Stimulated activated CD4-positive, alpha-beta T cell treated with anti-CD3 and anti-CD28 coated beads, Interleukin-12 subunit alpha, Interleukin-12 subunit beta, amount 100 ng/mL, for 24 hours (primary cell): ENCODE measurements at regions not wholly inside any gene's neighbourhood (a gene's known extent, or its start where the extent isn't known, plus 50 kb on each side); places are given as distances from the start of the nearest gene placed in this dataset.

Source experiments
- DNase-seq, 2 experiments: peaks; one replicate each; pipeline ENCODE4 v3.0.0-alpha.2; 2020; ENCODE audit warnings: low read depth in 2 of 2

DNA sequence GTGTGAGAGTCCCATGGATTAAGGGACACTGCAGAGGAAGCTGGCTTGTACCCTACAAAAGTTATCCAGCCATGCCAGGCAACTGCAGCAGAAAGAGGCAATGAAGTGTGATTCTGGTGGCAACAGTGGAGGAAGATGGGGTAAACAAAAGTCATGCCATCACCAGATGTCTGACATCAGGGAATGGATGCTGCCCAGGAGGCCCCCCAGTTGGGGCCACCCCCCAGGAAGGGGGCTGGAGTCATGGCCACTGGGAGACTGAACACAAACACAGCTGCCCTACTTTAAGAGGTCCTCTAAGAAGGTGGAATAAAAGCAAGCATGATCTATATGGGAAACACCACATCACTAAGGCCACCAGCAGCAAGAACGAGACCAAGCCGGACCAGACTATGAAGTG is 235.3 kb downstream of the KLF12 start:
- DNase-seq: no peak

DNA sequence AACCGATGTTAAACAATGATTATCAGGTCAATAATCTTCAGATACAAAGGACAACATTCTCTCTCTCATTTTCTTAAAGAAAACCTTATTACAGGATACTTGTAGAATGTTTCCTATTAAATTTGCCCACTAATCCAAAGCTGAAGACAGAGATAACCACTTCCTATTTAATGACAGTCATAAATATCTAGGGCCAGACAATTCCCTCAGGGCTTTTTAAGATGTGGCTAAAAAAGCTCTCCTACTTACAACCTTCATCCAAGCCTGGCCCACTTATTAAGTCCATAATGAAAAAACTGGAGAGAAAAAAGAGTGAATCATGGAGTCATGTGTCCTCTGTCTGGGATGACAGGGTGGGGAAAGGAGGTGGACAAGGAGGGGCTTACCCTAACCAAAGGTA is 235.9 kb downstream of the KLF12 start:
- DNase-seq: no peak

DNA sequence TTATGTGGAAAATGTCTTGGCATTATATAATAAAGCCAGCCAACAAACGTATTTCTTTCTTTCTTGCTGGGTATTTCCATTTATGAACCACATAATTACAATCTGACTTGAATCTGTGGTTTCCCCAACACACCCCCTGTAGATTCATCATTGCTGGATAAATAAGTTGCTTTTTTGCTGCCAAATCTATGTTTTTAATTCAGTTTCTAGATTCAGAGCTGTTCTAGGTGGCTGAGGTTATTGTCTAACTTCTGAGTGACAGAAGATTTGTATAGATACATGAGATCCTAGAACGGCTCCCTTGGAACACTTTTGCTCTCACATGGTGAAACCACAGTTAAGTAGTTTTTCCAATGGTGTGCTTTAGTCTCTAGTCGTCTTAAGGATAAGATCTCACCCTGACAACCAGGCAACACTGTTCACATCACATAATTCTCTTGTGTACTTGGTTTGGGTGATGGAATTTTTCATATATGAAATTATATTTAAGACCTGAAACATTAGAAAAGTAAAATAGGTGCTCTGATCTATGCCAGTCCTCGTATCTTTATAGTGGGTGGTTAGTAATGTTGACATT is 239.1 kb downstream of the KLF12 start:
- no peak for DNase-seq

DNA sequence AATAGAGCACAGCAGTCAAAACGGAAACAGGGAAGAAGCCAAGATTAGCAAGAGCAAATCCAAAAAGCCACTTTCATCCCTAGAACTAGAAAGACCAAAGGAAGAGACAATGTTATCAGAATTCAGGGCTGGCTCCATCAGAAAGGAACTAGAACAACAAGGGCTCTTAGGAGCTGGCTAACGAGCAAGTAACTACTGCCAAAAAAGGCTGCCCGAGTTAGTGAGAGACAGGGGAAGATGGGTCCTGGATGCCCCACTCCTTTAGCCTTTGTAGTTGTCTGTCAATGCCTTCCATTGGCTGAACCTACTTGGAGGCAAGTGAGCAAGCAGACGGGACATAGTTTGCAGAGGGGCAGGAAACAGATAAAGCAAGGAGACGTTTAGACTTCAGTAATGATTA is 240.4 kb downstream of the KLF12 start:
- DNase-seq: no peak

DNA sequence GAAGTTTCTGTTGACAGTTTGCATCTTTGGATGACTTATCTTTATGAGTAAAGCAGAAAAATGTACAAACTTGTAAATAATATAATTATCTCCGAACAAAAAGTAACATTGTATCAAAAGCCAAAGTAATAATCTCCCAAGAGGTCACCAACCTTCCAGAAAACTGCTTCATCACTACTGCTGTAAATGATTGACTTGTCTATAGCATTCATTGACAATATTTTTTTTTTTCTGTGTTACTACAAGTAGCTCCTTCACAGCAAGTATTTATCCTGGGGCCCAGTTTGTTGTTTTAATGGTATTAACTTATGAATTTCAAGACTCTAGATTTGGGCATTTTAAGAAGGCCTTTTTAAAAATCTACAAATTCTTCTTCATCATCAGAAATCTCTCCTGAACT is 242.4 kb downstream of the KLF12 start:
- DNase-seq: no peak

DNA sequence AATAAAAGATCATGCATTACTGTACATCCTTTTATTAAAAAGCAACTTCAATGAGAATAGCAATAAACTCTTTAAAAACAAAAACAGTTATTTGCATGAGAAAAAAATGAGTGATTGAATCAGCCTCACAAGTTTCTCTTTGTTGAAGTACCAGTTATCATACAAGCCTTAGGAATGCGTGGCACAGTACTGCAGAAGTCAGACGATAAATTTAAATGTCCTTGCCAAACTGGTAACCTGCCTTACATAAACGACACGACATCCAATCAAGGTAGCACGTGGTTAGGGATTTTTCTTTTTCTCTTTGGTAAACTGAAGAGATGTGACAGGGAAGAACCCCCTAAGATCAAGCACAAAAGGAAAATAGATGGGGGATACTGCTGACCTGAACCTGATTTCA is 251.0 kb downstream of the KLF12 start:
- DNase-seq: no peak

DNA sequence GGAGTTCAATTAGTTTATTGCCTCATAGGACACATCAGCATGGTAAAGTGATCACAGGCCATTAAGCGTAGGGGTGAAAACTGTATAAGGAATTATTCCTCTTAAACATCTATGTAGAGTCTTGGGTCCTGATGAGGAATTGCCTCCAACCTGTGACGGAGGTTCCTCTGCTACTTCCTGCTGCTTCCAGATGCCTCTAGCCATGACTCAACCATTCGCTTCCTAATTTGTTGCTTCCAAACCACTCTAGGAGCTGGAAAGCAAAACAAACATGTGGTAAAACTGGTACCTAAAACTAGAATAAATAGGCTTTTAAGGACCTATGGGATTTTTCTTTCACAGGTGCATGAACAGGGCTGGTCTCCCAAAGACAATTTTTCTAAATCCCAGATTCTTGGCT is 253.8 kb downstream of the KLF12 start:
- DNase-seq: no peak

DNA sequence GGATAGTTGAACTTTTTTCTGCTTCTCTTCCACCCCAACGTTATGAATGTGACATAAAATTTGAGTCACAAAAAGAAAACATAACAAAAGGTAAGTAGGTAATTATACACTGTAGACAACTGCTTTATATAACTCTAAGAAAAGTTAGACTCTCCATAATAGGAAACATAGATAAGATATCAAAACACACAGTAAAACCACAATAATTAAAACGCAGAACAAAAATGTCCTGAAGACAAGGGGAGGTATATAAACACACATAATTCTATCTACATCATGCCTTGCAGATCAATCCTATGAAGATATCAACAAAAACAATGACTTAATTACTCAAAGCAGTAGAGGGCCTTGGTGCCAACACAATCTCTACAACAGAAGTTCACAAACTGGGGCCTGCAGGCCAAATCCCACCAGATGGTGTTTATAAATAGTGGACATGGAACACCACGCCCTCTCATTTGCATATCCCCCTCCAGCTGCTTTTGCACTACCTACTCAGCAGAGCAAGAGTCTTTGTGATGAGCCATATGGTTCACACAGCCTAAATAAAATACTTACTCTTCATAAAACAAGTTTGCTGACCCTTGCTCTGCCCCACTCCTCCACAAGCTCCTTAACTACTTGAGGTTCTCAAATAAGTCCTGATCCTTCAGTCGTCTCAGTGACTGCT is 254.7 kb downstream of the KLF12 start:
- no peak for DNase-seq

DNA sequence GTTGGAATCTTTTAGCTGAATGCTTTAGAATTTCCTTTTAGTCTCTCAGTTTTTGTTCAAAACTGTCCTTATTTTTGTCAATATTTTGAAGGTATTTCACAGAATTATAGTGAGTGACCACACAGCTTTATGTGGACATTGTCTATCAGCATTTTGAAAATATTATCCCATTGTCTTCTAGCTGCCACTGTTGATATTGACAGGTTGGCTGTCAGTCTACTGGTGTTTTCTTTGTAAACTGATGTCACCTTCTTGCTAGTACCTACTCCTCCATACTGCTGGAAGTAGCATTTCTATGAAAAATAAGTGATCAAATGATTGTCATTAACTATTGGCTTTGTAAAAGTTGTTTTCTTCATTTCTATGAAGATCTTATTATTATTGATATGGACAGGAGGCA is 256.8 kb downstream of the KLF12 start:
- DNase-seq: no peak

DNA sequence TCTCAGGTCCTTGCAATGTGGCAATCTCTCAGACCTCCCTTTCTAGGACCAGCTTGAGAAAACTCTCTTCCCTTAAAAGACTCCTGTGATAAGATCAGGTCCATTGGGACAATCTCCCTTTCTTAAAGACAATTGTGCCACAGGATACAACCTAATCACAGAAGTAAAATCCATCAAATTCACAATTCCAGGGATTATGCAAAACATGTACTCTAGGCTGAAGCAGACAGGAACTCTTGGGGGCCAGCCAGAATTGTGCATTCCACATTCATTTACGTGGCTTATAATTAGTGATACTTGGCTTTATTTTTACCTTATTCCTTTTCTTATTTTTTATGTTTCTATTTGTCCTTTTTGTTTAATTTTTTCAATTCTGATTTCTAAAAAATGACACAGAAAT is 257.9 kb downstream of the KLF12 start:
- no peak for DNase-seq

DNA sequence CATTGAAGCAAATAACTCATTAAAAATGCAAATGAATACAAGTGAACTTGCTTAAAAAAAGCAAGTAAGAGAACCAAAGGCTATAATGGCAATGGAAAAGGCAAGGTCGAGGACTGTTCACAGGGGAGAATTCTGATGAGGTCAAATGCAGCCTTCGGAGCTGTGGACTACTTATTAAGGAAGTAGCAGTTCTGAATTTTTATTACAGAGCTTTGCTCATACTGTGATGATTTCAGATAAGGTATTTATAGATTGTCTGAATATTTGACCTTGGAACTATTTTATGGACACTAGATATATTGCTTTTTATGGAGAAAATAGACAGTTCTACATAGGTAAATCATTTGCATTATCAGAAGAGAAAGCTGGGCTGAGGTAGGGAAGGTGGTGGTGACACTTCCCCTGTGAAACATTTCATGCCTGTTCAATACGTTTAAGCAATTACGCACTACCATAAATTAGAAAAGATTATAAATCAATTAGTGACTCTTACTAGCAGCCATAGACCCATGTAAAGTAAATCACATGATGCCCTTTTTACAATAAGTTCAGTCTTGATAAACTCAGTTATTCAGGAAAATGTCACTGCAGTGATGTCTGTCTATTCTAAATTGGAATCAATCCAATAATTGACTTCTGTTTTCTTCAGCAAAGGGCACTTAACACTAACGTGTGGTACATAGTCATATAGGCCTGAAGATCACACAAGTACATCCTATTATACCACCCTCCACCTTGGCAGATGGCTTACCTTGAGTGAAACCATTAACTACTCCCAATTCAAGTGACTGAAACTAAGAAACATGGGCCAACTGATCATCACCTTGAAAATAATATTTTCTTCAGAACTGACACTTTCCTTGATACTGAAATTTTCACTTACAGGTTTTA is 260.0 kb downstream of the KLF12 start:
- no peak for DNase-seq

DNA sequence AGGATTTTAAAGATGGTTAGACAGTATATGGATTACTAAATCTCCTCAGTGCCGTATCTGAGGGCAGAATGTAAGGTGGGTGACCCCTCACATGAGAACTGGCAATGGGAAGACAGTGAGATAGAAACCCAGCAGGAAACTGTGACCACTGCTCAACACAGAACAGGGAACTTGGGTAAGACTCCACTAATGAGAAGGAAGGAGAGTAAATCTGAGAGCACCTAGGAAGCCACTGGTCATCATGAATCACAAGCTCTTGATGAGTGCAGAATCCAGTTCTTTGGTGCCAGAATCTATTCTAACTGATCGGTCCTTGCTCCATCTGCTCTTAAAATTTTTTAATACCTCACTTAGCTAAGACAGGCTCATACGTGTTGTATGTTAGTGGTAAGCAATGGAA is 261.8 kb downstream of the KLF12 start:
- no peak for DNase-seq

DNA sequence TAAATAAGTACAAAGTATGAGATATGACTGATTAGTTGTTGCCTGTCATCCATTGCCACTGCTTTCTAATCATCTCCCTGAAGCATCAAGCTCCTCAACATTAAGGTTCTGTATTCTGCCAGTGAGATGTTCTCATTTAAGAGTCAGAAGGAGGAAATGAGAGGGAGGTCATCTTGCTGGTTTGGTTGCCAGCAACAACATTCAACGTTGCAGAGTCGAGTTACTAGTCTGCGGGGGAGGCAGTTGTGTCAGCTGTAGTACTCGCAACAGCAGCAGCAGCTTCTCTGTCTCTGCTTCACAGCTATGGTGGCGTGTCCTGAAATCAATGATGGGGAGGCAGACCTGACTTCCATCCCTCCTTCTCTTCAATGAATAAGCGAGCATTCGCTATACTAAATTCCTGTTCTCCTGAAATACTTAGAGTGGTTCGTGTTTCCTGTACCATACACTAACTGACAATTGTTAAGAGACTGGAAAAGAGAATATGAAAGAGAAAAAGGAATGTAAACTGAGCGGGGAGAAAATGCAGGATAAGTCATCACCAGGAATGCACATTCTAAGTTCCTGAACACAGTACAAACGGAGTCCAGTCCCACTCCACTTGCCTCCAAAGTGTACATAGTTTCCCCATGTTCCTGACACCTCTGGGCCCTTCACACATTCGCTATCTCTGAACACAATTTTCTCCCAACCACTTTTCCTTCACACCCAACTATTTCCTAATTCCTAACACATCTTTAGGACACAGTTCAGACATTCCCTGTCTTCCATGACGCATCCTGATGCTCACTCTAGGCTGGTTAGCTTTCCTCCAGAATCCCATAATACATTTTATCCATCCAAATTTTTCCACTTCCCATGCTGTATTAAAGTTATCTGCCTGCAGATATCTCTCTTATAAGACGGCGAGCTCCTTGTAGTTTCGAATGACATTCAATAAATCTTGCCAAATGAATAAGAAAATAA is 263.0 kb downstream of the KLF12 start:
- no peak for DNase-seq

DNA sequence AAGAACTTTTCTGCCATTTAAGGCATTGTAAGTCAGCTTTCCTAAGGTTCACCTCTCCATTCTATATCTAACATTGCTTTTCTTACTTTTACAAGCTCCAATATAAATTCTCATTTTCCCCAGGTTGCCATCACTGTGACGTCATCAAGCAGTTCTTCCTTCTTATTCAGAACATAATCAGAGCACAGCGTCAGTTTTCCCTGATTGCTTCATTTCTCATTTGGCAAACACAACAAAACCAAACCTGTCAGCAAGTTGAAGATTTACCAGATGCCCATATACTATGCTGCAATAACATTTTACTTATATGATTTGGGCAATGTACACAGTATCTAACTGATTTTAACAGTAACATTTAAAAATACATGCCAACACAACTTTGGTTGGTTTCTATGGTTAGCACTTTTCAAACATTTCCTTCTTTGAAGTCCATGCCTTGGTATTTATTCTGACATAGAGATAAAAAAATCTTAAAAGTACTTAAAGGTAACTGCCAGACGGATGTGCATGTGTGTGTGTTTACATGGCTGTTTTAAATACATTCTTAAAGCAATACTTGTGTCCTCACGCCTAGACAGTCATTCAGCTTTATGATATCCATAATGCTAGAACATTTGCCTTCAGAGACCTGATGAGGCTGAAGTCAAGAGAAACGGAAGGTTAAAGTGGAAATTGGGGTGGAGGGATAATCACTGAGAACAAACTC is 264.0 kb downstream of the KLF12 start:
- no peak for DNase-seq

DNA sequence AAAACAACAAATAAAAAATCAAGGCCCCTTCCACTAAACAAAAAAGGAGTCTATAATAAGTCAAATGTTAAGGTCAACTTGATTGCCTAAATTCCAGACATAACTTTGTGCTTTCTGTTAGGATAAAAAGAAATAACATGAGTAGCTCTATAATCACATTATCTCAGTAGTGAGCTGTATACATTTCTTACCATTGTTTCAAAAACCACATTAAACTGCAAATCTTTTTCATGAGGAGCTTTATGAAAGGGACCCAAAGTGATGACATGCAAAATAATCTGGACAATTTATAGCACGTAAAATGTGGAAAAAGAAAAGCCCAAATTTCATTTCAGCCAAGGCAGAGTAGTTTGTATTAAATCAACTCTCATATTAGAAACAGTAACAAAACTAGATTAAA is 269.2 kb downstream of the KLF12 start:
- no peak for DNase-seq

DNA sequence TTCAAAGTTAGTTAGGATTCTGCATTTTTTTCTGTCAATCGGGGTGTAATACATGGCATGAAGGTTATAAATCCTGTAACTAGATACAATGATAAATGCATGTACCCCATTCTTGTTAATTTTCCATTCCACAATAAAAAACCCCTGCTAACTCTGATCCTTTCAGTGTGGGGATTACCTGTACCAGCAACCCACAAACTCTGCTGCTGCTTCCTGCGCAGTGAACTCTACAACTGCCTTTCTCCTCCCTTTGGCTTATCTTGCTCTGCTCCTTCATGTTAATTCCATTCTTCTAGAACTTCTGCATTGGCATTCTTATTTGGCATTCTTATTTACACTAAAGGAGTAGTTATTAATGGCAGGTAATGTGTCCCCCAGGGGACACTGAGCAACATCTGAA is 273.1 kb downstream of the KLF12 start:
- no peak for DNase-seq

DNA sequence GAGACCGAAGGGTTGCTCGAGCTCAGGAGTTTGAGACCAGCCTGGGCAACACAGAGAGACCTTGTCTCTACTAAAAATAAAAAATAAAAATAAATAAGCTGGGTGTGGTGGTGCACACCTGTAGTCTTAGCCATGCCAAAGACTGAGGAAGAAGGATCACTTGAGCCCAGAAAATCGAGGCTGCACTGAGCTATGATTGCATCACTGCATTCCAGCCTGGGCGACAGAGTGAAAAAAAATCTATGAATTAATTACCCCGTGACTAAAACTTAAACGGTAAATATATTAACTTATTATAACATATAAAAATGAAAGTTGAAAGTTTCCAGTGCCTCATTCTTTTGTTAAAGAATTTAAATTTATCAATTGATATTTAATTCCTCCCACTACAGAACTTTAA is 273.7 kb downstream of the KLF12 start:
- no peak for DNase-seq

DNA sequence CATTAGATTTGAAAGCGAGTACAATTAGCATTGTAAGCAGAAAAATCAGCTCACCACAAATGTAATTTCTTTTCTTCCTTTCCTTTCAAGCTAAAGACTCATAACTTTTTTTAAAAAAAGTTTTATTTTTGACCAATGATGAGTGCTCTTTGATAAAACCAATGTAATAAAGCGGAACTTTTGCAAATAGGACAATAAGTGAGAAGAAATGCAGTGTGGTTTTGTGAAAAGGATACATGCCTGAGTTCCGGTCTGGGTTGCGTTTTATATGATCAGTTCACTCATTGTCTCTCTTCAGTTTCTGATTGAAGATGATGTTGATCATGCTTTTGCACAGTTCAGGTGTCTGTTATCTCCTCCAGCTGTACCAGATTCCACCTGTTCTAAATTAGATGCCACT is 274.4 kb downstream of the KLF12 start:
- DNase-seq: no peak

DNA sequence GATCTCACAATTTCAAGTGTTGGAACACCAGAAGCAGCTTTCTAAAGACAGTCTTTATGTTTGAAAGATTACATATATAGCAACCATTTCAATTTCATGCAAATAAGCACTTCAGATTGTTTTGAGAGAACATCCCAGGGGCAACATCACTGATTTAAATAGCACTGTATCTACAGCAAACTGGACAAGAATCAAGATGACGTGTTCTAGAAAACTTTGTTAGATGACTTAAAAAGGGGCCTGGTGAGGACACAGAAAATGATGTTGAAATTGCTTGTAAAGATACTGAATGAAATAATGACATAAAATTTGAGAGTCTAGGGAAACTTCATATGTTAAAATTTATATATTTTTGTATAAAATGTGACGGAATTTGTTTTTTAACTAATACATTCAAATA is 277.1 kb downstream of the KLF12 start:
- no peak for DNase-seq

DNA sequence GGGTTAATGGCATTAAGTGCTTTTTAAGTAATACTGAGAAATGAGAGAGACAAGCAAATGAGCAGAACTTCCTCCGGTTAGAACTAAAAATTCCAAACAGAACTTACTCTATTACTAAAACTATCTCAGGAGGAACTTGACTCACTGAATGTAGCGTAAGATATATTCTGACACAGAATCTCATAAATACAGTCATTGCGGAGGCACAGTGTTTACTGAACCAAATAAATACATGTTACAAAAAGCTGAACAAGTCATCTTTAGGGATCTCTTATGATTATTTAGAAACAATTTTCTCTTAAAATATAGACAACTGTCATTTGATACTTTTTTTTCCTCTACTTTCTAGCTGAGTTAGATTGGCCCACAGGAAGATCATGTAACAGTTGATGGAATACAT is 283.1 kb downstream of the KLF12 start:
- no peak for DNase-seq
